GM18907 (cell line): ENCODE measurements at regions not wholly inside any gene's neighbourhood (a gene's known extent, or its start where the extent isn't known, plus 50 kb on each side); places are given as distances from the start of the nearest gene placed in this dataset.
A peak's percentile ranks its signal among the peaks of the same experiment; 100 is the strongest.
"Not testable (repeated sequence)": the region's sequence is repeated elsewhere in the genome, so short reads cannot be mapped to it uniquely, and the experiment has no call there.

ENCODE experiments used
- ATAC-seq: cut with Tn5 transposase; IDR thresholded peaks from one replicate; pipeline ENCODE4 v1.9.1; 2021; ENCODE audit warnings: mild to moderate bottlenecking, moderate library complexity; ENCODE audit not compliant: unreplicated experiment

DNA sequence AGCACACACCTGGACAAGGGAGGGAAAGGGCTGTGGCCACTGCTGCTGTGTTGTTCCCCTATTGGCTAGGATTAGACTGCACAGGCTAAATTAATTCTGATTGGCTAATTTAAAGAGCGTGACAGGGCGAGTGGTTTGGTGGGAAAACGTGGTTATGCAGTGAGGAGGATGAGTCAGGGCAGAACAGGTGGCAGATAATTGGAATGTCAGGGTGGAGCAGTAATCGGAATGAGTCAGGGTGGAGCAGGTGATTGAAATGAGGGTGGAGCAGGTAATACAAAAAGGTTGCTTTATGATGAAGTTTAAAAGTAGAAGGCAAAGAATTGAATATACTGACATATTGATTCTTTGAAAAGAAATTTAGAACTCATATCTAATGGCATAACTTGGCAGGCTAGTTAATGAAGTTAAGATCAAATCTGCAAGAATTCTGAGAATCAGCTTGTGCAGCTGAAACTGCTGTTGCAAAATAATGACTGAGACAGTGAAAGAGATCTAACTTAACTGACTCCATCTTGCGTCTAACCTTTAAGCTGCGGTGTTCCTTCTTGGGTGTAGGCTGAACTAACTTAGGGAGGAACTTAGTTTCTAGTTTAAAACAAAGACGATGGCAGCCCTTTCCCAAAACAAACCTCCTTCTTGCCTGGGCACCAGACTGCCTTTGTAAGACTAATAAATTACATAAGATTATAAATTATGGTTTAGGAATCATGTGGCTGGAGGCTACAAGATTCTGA lies 174.3 kb downstream of the UTP18 start:
- ATAC-seq, result no peak

DNA sequence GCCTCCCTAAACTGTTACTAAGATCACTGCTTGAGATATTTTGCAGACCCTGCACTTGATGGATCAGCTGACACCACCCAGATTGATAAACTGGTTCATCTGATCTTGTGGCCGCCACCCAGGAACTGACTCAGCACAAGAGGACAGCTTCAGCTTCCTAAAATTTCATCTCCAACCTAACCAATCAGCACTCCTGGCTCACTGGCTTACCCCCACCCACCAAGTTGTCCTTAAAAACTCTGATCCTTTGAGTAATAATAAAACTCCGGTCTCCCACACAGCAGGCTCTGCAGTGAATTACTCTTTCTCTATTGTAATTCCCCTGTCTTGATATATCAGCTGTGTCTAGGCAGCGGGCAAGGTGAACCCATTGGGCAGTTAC lies 174.8 kb downstream of the UTP18 start:
- no peak for ATAC-seq

DNA sequence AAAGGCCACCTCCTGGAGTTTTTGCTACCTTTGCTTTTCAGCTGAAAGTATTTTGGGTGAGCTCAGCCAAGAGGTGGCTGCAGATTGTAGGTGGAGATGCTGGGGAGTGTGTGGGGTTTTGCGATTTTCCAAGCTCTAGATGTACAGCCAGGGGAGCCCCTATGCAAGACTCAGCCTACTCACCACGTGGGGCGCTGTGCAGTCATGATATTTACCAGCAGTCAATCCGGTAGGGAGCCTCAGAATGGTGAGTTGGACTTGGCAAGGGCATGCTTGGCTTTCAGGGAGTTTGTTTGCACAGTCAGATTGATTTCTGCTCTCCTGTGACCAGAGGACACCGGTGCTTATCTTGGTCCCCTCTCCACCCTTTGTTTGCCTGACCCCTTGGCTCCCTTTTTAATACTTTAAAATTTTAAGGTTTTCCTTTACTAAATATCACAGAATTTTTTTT lies 175.3 kb downstream of the UTP18 start:
- no peak for ATAC-seq

DNA sequence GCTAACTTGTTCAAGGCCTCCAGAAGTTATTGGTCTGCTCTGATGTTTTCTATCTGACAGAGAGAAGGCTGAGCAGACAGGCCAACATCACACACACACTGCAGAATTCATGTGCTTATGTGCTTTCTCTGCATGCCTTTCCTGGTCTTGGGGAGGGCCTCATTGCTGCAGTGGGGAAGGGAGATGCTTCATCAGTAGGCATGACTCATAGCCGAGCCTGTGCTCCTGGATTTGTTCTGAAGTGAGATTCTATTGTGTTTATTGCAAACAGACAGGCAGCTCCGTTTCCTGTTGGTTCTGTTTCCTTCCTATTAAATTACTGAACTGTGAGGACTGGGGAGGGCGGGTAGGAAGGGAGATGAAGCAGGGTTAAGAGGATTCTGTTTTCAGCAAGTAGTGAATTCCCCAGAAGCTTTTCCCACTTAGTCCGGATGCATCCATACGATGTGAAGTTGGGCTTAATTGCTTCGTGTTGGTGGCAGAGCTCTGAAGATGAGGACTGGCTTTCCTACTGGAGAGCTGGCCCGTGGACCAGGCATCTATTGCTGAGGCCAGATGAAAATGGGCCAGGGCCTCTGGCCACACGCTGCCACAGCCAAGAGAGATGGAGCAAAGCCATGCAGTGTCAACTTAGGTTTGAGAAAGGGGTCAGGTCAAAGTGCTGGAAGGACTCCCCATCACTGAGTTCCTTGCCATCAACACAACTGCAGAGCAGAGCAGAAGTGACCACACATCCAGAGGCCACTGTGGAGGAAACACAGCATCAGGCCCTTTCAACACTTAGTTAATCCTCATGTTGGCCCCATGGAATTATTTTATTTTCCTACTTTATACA lies 179.3 kb downstream of the UTP18 start:
- ATAC-seq, result no peak

DNA sequence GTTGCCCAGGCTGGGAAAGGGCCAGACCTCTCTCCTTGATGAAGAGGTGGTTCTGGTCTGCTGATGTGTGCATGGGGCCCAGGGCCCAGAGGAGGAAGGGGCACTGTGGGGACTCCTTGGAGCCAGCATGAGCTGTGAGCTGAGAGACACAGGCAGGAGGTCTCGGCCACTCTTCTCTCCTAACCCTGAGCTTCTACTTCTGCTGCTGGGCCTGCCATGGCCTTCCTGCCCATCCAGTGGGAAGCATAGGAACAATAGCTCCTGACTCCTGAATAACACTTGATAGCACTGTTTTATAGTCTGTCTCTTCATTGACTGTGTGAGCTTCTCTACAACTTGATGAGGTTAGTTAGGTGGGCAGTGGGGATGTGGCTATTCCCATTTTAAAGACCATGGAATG lies 181.1 kb downstream of the UTP18 start:
- ATAC-seq, result no peak

DNA sequence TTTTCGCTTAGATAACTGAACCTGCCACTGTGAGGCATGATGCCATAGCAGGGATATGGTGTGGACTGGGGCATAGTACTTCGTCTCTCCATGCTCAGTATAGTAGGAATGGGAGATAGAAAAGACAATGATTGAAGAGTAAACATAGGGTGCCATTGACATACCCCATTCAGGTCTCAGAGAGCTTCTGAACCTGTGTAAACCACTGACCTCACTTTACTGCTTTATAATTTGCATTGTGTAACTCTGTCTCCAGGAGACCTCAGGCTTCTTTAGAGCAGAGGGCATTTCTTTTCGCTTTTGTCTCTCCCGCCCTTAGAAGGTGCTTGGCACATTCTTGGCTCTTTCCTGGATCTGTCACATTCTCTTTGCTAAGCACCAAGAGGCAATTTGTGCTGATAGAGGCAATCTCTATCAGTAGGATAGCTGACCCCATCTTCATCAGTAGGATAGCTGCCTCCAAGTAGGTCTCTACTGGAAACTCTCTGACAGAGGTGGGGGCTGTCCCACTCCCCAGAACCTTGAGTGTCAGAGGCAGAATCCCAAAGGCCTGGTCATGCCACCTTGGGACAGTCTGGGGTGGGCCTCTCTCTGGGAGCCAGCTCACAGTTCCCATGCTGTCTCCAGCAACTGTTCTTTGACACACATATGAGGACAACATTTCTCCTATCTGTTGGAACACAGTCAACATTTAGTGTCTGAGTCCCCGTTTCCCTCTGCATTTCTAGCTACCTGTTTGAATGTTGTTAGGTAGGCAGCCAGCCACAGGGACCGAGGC lies 181.9 kb downstream of the UTP18 start:
- no peak for ATAC-seq

DNA sequence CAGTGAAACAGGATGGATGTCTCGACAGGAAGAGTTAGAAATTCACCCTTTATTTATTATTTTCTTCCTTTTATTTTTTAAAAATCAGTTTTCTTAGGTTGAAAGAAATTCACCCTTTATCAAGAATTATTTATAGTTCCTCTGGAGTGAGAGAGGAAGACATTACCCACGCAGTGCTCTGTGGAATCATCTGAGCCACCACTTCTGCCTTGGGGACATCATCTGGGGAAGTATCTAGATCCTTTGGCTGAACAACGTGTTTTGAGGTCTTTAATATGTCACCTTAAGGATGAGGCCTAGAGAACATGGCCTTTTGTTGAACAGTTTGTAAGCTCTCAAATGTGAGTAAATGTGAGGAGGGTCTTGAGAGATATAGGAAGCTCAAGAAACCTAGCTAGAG lies 183.3 kb downstream of the UTP18 start:
- ATAC-seq, result no peak

DNA sequence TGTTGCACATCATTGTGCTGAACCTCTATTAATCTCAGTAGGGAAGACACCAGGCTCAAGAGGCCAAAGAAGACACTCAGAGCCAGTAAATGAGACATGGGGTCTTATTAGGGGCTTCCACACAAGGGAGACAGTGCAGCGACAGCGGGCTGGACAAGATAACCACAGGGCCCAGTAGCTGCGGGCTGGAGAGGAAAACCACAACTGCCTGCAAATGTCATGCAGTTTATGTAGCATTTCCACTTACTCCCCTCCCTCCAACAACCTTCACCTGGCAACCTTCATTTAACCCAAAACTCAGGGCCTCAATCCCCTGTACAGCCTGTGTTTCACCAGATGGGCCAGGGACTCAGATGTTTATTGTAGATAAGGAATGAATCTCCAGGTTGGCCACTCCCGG lies 185.6 kb downstream of the UTP18 start:
- no peak for ATAC-seq

DNA sequence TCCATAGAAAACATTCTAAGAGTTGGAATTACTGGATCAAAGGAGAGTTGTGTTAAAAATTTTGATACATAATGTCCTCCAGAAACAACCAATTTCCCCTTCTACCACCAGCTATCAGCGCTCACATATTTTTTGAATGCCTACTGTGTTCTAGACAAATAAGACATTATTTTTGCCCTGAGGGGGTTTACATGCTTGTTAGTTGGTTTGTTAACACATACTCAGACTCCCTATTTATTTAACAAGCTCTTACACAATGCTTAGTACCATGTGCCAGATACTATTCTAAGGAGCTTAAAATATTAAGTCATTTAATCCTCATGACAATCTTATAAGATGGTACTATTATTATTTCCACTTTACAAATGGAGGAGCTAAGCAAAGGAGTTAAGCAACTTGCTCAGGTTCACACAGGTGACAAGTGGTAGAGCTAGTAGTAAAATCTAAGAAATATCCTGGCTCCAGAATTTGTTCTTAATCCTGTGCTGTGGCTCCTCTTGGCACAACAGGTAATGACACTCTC lies 194.2 kb downstream of the UTP18 start:
- ATAC-seq, result no peak

DNA sequence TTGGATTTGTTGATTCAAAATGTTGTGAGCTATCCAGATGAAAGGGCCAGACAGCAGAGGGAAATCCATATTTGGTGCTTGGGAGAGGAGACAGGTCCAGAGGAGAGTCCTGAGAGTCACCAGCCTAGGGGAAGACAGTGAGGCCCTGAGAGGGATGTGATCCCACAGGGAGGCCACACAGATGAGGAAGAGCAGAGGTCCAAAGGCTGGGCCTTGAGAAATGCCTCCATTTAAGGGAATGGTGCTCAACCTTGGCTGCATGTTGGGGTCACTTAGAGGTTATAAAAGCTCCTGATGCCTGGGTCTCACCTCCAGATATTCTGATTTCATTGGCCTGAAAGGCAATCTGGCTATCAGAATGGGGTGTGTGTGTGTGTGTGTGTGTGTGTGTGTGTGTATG lies 194.9 kb downstream of the UTP18 start:
- no peak for ATAC-seq

DNA sequence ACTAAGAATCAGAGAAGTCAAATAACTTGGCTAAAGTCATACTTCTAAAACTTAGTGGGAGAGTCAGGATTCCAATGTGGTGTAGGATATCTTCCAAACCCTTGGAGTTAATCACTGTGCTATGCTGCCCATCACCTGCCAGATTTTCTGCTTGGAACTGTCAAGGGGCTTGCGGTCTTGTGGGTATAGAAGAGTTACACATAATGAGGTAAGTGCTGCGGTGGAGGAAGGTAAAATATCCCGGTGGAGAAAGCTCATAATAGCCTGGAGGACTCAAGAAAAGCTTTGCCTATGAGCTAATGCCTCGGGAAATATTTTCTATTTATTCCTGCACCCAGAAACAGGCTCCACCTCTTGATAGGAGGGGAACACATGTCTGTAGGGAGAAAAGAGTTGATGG lies 195.6 kb downstream of the UTP18 start:
- ATAC-seq, result no peak

DNA sequence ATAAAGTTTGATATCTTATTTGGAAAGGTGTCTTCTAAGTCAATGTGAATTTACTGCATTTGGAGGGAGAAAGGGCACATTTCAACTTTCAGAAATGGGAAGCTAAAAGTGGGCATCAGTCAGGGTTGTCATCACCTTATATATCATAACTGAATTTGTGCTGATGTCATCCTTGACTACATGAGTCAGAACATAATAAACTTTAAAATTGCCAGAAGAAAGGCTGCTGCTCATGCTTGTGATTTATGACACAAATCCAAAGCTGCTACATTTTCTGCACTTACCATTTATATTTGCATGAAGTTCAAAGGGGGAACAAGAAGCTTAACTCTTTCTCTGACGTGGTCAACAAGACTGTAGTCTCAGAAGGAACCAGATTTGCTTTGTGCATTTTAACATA lies 196.6 kb downstream of the UTP18 start:
- no peak for ATAC-seq

DNA sequence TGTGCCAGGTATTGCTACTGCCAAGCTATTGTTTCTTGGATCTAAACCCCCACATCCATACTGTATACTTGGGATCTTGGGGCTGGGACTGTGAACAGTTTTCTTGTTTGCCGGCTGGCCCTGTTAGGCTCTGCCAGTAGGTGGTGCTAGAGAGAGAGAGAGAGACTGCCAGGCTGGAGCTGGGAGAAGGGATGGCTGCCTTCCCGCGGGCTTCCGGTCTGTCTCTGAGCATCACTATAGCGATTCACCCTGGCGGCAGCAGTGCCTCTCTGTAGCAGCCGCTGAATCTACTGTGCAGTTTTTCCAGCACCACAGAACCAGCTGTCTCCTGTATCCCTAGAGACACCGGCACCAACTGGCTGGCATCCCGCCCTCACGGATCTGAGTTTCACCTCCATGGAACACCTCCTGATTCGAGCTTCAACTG lies 201.2 kb downstream of the UTP18 start:
- ATAC-seq, result peak; percentile 70

DNA sequence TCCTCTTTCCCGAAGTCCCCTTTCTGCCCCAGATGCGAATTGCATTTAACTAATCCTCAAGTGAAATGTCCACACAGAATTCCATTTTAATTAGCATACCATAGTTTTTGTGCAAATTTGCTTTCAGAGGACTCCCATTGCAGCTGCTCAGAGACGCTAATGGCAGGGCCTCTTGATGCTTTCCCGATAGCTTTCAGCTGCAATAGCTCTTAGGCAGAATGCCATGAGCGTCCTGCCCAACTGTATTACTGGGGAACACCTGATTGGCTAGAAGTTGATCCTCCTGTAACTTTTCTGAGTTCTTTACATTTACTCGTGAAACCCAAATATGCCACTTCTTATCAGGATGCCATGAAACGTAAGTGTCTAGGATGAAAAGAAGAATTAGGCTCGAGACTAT lies 203.0 kb downstream of the UTP18 start:
- ATAC-seq, result no peak

DNA sequence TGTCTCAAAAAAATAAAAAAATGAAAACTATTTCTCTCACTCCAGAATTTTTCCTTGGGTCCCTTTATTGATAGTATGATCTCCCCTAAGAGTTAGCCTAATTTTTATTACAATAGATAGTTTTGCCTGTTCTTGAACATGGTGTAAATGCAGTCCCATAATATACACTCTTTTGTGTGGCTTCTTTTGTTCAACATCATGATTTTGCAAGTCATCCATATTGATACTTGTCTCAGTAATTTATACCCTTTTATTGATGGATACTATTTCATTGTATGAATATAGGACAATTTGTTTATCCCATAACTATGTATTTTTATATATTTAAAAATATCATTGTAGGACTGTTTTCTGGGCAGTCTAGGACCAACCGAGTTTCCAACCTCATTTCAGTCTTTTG lies 207.0 kb downstream of the UTP18 start:
- no peak for ATAC-seq

DNA sequence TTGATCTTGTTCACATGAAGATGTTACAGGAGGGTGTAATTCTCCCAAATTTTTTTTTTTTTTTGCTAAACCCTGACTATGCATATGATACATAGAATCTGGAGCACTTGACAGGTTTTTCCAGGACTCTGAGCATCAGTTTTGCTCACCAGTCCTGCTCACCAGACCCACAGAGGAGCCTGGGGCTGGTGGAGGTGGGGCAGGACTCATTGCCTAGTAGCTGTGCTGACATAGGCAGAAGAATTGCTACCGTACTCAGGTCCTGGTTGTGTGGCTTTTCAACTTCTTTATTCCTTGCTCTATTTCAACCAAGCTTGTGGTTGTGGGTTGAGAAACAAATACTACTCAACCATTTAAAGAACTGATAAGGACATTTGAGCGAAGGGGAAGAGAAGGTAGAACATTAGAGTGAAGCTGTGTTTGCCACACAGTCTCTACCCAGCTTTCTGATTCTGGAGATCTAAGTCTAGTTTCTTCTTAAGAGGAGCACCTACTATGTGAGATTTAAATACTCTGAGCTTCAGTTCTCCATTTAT lies 212.4 kb downstream of the UTP18 start:
- ATAC-seq, result no peak

DNA sequence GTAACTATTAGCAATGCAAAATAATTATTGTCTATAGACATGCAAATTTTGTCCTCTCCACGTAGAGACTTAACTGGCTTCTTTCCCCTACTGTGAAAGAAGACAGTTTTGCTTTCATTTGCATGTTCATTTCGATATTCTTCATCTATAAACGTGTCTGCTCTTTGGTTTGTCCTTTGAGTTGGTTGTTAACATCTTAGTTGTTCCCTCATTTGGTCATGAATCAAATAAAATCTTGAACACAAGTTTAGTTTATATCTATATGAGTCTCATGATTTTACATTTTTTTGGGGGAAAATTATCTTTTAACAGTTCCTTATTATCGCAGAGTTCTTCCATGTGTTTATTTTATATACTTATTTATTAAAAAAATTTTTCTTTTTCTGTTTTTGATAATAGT lies 214.4 kb downstream of the UTP18 start:
- no peak for ATAC-seq

DNA sequence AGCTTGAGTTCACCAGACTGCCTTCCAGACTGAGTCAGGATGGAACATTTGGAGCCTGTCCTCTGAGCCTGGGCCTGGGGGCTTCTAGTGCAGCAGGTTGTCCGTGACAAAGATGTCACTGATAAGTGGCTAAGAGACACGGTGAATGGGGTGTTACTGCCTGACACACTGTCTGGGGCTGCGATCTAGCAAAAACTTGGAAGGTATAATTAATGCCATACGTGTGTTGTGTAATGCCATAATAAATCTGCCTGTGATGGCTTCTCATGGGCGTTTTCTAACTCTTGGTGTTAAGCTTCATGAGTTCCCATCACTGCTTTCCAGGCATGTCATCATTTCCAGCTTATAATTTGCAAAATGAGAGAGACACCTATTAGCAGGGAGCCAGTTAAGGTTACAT lies 215.4 kb downstream of the UTP18 start:
- no peak for ATAC-seq

DNA sequence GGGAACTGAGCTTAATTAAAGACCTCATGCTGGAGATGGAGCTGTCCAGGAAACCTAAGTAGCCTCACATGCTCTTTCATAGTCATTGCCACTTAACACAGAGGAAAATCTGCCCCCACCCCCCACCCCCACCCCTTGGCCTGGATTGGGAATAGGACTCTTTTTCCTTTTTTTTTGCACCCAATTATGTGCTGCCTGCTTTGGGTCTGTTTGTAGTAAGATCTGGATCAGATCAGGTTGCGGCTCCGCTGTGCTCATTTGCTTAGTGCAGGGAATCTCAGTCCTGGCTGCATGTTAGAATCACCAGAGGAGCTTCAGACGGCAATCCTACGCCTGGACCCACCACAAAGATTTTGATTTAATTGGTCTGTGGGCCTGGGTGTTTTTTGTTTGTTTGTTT lies 219.0 kb downstream of the UTP18 start:
- no peak for ATAC-seq

DNA sequence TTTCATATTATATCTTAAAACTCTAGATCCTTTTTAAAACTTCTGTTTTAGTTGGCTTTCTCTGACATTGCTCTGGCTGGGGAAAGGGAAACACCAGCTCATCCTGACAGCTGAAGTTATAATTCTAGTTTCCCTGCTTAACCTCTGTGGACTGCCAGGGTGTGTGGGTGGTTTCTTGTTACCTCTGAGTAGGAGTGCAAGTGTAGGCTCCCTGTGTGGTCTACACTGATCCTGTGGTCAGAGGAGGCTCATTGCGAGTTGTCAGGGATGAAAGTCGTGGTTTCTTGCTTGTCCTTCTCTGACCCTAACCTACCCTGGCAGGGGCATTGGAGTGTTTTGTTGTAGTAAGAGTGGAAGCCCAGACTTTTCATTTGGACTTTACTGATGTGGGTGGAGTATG lies 221.0 kb downstream of the UTP18 start:
- no peak for ATAC-seq

DNA sequence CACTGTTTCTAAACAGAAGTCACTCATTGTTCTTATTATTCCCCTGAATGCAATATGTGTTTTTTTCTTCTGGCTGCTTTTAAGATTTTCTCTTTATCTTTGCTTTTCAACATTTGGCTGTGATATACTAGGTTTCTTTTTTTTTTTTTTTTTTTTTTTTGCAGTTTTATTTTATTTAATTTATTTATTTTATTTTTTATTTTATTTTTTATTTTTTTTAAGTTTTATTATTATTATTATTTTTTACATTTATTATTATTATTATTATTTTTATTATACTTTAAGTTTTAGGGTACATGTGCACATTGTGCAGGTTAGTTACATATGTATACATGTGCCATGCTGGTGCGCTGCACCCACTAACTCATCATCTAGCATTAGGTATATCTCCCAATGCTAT lies 221.9 kb downstream of the UTP18 start:
- not testable (repeated sequence) for ATAC-seq
